Fibroblast of lung (primary cell): ENCODE measurements at regions not wholly inside any gene's neighbourhood (a gene's known extent, or its start where the extent isn't known, plus 50 kb on each side); places are given as distances from the start of the nearest gene placed in this dataset.
"Not testable (repeated sequence)": the region's sequence is repeated elsewhere in the genome, so short reads cannot be mapped to it uniquely, and the experiment has no call there.

Experiments used
- EZH2 ChIP-seq: IDR thresholded peaks from 2 replicates; pipeline ENCODE4 v1.5.1; 2012; ENCODE audit warnings: low read length, control low read depth, mild to moderate bottlenecking; ENCODE audit errors: missing control alignments
- TF ChIP-seq, protein P1 (sequence below), 2 donors: IDR thresholded peaks in 1 of 2; conservative IDR thresholded peaks in 1 of 2; 1 replicate in 1 of 2; 2 replicates in 1 of 2; pipeline ENCODE4 v1.5.1; 2011 to 2012; ENCODE audit warnings: low read length in 2 of 2, control low read depth in 1 of 2, inconsistent platforms in 1 of 2, low read depth in 1 of 2, mild to moderate bottlenecking in 1 of 2

DNA sequence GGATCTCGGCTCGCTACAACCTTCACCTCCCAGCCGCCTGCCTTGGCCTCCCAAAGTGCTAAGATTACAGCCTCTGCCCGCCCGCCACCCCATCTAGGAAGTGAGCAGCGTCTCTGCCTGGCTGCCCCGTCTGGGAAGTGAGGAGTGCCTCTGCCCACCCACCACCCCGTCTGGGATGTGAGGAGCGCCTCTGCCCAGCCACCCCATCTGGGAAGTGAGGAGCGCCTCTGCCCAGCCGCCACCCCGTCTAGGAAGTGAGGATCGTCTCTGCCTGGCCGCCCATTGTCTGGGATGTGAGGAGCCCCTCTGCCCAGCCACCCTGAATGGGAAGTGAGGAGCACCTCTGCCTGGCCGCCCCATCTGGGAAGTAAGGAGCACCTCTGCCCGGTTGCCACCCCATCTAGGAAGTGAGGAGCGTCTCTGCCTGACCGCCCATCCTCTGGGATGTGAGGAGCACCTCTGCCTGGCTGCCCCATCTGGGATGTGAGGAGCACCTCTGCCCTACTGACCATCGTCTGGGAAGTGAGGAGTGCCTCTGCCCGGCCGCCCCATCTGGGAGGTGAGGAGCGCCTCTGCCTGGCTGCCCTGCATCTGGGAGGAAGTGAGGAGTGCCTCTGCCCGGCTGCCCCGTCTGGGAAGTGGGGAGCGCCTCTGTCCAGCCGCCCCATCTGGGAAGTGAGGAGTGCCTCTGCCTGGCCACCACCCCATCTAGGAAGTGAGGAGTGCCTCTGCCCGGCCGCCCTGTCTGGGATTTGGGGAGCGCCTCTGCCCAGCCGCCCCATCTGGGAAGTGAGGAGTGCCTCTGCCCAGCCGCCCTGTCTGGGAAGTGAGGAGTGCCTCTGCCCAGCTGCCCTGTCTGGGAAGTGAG, 90.4 kb upstream of the ZNF519 start:
- TF ChIP-seq, protein P1, sequence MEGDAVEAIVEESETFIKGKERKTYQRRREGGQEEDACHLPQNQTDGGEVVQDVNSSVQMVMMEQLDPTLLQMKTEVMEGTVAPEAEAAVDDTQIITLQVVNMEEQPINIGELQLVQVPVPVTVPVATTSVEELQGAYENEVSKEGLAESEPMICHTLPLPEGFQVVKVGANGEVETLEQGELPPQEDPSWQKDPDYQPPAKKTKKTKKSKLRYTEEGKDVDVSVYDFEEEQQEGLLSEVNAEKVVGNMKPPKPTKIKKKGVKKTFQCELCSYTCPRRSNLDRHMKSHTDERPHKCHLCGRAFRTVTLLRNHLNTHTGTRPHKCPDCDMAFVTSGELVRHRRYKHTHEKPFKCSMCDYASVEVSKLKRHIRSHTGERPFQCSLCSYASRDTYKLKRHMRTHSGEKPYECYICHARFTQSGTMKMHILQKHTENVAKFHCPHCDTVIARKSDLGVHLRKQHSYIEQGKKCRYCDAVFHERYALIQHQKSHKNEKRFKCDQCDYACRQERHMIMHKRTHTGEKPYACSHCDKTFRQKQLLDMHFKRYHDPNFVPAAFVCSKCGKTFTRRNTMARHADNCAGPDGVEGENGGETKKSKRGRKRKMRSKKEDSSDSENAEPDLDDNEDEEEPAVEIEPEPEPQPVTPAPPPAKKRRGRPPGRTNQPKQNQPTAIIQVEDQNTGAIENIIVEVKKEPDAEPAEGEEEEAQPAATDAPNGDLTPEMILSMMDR (conservative IDR thresholded peaks at IDR 0.05 in 1 of 2, IDR thresholded peaks at IDR 0.05 in 1 of 2; ENCODE audit: low read depth in 1 of 2, low read length in 2 of 2), result not testable (repeated sequence)
- TF ChIP-seq EZH2, result not testable (repeated sequence)
